ENCODE measurements at regions not wholly inside any gene's neighbourhood (a gene's known extent, or its start where the extent isn't known, plus 50 kb on each side); places are given as distances from the start of the nearest gene placed in this dataset.

GRCh38 chr13:33583398-33583797, 234.6 kb upstream of the RFC3 start:
- Histone ChIP-seq H3K9me2 (ENCODE audit: insufficient read depth, low read length) (no peaks in the 10 kb centered on the region), H3K9me3 (ENCODE audit: low read length) (no peaks in the 10 kb centered on the region), H3K4me2 (ENCODE audit: low read length) (no peak overlapping the region), H3K27ac (ENCODE audit: low read length) (no peak overlapping the region), H3K36me3 (ENCODE audit: insufficient read depth, low read length) (no peaks in the 10 kb centered on the region), H3K4me3 (ENCODE audit: low read length) (no peak overlapping the region), H3K79me2 (replicated peaks; ENCODE audit: insufficient read depth, low read length) (no peaks in the 10 kb centered on the region), H3K27me3 (ENCODE audit: insufficient read depth, low read depth, low read length) (no peaks in the 10 kb centered on the region), H3K9ac (ENCODE audit: low read length) (no peak overlapping the region), H3F3A (ENCODE audit: insufficient read depth, low read length, poor library complexity, severe bottlenecking) (no peaks in the 10 kb centered on the region), H4K20me1 (ENCODE audit: insufficient read depth) (no peaks in the 10 kb centered on the region), H2AFZ (ENCODE audit: low read depth, low read length) (no peak overlapping the region)
- no peak for TF ChIP-seq SMC3 (conservative IDR thresholded peaks at IDR 0.05; ENCODE audit: poor library complexity)
- TF ChIP-seq EP300 (conservative IDR thresholded peaks at IDR 0.05; ENCODE audit: poor library complexity, severe bottlenecking): no peak
- TF ChIP-seq EZH2 (IDR thresholded peaks at IDR 0.05; ENCODE audit: borderline replicate concordance, insufficient read depth, low read length, poor library complexity, severe bottlenecking): no peak
- TF ChIP-seq TAF1 (IDR thresholded peaks at IDR 0.05; ENCODE audit: low read depth): no peak
- TF ChIP-seq CTCF (IDR thresholded peaks at IDR 0.05; ENCODE audit: poor library complexity, severe bottlenecking): no peak
- no peak for TF ChIP-seq POLR2AphosphoS5 (IDR thresholded peaks at IDR 0.05)
- TF ChIP-seq RAD21 (conservative IDR thresholded peaks at IDR 0.05): no peak
- TF ChIP-seq MXI1 (conservative IDR thresholded peaks at IDR 0.05; ENCODE audit: poor library complexity, severe bottlenecking): no peak
- TF ChIP-seq REST (IDR thresholded peaks at IDR 0.05; ENCODE audit: borderline replicate concordance): no peak

DNA sequence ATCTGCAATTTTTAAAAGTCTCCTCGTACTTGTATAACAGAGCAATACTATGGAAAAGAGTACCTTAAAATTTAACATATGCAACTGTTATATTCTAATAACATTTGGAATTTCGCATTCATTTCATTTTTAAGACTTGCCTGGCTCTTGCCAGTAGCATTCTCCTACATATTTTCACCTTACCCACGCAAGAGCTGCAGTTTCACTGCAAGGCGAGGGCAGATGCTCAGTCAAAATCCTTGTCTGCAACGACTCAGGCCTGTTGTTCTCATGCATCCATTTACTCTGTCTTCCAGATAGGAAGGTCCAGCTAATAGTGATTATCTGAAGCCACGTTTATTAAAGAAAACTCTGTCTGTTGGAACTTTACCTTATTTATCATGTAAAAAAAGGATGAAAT, 227.0 kb upstream of the RFC3 start:
- Histone ChIP-seq H3K27ac (ENCODE audit: low read length) (no peak overlapping the region), H3K79me2 (replicated peaks; ENCODE audit: insufficient read depth, low read length) (no peaks in the 10 kb centered on the region), H3K9me3 (ENCODE audit: low read length) (no peaks in the 10 kb centered on the region), H3F3A (ENCODE audit: insufficient read depth, low read length, poor library complexity, severe bottlenecking) (no peaks in the 10 kb centered on the region), H3K27me3 (ENCODE audit: insufficient read depth, low read depth, low read length) (no peaks in the 10 kb centered on the region), H3K9ac (ENCODE audit: low read length) (no peak overlapping the region), H3K9me2 (ENCODE audit: insufficient read depth, low read length) (no peaks in the 10 kb centered on the region), H3K4me3 (ENCODE audit: low read length) (no peak overlapping the region), H4K20me1 (ENCODE audit: insufficient read depth) (no peaks in the 10 kb centered on the region), H3K36me3 (ENCODE audit: insufficient read depth, low read length) (no peaks in the 10 kb centered on the region), H3K4me2 (ENCODE audit: low read length) (no peak overlapping the region), H2AFZ (ENCODE audit: low read depth, low read length) (no peak overlapping the region)
- TF ChIP-seq CTCF (IDR thresholded peaks at IDR 0.05; ENCODE audit: poor library complexity, severe bottlenecking) (no peak), EP300 (conservative IDR thresholded peaks at IDR 0.05; ENCODE audit: poor library complexity, severe bottlenecking) (no peak), EZH2 (IDR thresholded peaks at IDR 0.05; ENCODE audit: borderline replicate concordance, insufficient read depth, low read length, poor library complexity, severe bottlenecking) (no peak), REST (IDR thresholded peaks at IDR 0.05; ENCODE audit: borderline replicate concordance) (no peak), POLR2AphosphoS5 (IDR thresholded peaks at IDR 0.05) (no peak), RAD21 (conservative IDR thresholded peaks at IDR 0.05) (no peak), TAF1 (IDR thresholded peaks at IDR 0.05; ENCODE audit: low read depth) (no peak), MXI1 (conservative IDR thresholded peaks at IDR 0.05; ENCODE audit: poor library complexity, severe bottlenecking) (no peak)
